ENCODE measurements at regions not wholly inside any gene's neighbourhood (a gene's known extent, or its start where the extent isn't known, plus 50 kb on each side); places are given as distances from the start of the nearest gene placed in this dataset.

DNA sequence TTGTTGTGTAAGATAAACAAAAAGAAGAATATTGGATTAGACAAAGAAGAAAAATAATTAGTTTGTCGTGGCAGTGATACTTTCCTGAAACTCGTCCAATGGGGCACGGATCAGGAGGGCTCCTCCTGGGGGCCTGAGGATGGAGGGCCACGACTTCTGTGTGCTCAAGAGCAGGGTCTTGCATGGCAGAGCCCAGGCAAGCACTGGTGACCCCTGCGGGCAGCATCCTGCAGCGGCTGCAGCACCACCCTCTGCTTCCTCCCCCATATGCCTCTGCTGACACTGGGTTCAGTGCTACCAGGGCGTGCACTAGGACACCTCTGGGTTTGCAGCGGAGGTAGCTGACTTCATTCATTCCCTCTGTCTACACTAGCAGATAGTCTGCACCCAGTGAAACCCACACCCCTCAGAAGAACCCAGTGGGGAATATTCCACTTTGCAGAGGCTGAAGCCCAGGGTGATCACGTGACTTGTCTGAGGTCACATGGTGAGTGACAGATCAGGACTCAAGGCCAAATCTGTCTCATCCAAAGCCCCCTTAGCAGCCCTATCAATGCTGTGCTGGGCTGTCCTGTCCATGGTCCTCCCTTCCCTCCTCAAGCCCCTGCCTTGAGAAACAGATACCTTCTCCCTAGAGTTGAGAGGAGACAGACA lies 375.5 kb downstream of the TCERG1L start:
- no peaks in the 10 kb centered on the region for H4K20me1 ChIP-seq (ENCODE audit: control insufficient read depth, extremely low read depth, insufficient read depth, low read length)
- no peaks in the 10 kb centered on the region for H3K9me1 ChIP-seq (ENCODE audit: control insufficient read depth, extremely low read depth, insufficient read depth, low read length)
- TF ChIP-seq, protein P1, sequence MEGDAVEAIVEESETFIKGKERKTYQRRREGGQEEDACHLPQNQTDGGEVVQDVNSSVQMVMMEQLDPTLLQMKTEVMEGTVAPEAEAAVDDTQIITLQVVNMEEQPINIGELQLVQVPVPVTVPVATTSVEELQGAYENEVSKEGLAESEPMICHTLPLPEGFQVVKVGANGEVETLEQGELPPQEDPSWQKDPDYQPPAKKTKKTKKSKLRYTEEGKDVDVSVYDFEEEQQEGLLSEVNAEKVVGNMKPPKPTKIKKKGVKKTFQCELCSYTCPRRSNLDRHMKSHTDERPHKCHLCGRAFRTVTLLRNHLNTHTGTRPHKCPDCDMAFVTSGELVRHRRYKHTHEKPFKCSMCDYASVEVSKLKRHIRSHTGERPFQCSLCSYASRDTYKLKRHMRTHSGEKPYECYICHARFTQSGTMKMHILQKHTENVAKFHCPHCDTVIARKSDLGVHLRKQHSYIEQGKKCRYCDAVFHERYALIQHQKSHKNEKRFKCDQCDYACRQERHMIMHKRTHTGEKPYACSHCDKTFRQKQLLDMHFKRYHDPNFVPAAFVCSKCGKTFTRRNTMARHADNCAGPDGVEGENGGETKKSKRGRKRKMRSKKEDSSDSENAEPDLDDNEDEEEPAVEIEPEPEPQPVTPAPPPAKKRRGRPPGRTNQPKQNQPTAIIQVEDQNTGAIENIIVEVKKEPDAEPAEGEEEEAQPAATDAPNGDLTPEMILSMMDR (optimal IDR thresholded peaks at IDR 0.05 in 1 of 3, IDR thresholded peaks at IDR 0.05 in 1 of 3, conservative IDR thresholded peaks at IDR 0.05 in 1 of 3; ENCODE audit: extremely low read depth in 1 of 3, insufficient read depth in 2 of 3, low read length in 3 of 3): no peak
- TF ChIP-seq EZH2 (IDR thresholded peaks at IDR 0.05; ENCODE audit: low read length): no peak
- no peaks in the 10 kb centered on the region for H3K36me3 ChIP-seq (ENCODE audit: control insufficient read depth in 2 of 2, extremely low read depth in 1 of 2, insufficient read depth in 2 of 2, low read length in 2 of 2)
- H3K4me2 ChIP-seq (ENCODE audit: control insufficient read depth, extremely low read depth, insufficient read depth, low read depth, low read length): no peak overlapping the region
- no peak overlapping the region for H2AFZ ChIP-seq (ENCODE audit: control insufficient read depth, low read length)
- no peaks in the 10 kb centered on the region for H3K79me2 ChIP-seq (ENCODE audit: control insufficient read depth, insufficient read depth, low read length)
- no peaks in the 10 kb centered on the region for H3K27me3 ChIP-seq (ENCODE audit: control insufficient read depth, extremely low read depth, insufficient read depth, low read length)
- H3K4me3 ChIP-seq (ENCODE audit: control insufficient read depth in 2 of 3, extremely low read depth in 1 of 3, insufficient read depth in 2 of 3, low read depth in 1 of 3, low read length in 3 of 3): no peak overlapping the region
- H3K27ac ChIP-seq (ENCODE audit: control insufficient read depth, insufficient read depth, low read length): no peak overlapping the region
- no peak for FAIRE-seq
- peaks cover 9% of the 10 kb centered on the region for H3K9me3 ChIP-seq (ENCODE audit: control insufficient read depth, low read depth, low read length)
- dilution Hi-C loops (cut with MboI; ENCODE audit: extremely low pct_ligation_motif_present, low sequenced_read_pairs): no loop called here
- no peaks in the 10 kb centered on the region for H3K4me1 ChIP-seq (ENCODE audit: control insufficient read depth, extremely low read depth, insufficient read depth, low read length)
- no peak for DNase-seq (ENCODE audit: low read depth, low spot score)
- H3K9ac ChIP-seq (ENCODE audit: control insufficient read depth, extremely low read depth, insufficient read depth, low read length): no peak overlapping the region

DNA sequence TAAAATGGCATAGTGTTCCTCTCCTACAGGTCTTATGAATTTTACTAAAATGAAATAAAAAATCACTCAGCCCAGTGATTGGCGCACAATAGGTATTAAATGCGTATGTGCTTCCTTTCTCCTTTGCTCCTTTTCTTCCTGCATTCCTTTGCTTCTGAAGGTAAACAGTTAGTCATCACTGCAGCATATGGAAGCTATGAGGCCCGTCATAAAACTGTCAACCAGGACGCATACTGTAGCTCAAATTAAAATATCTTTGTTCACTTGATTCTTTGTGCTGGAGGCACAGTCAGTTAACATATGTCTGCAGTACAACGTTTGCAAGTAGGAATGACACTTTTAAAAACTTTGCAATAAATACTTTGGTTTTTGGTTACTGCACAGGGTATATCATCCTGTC lies 374.7 kb downstream of the TCERG1L start:
- Histone ChIP-seq H3K4me3 (ENCODE audit: control insufficient read depth in 2 of 3, extremely low read depth in 1 of 3, insufficient read depth in 2 of 3, low read depth in 1 of 3, low read length in 3 of 3) (no peak overlapping the region), H3K9ac (ENCODE audit: control insufficient read depth, extremely low read depth, insufficient read depth, low read length) (no peak overlapping the region), H2AFZ (ENCODE audit: control insufficient read depth, low read length) (no peak overlapping the region), H3K27me3 (ENCODE audit: control insufficient read depth, extremely low read depth, insufficient read depth, low read length) (no peaks in the 10 kb centered on the region), H3K27ac (ENCODE audit: control insufficient read depth, insufficient read depth, low read length) (no peak overlapping the region), H3K9me1 (ENCODE audit: control insufficient read depth, extremely low read depth, insufficient read depth, low read length) (no peaks in the 10 kb centered on the region), H3K4me1 (ENCODE audit: control insufficient read depth, extremely low read depth, insufficient read depth, low read length) (no peaks in the 10 kb centered on the region), H3K36me3 (ENCODE audit: control insufficient read depth in 2 of 2, extremely low read depth in 1 of 2, insufficient read depth in 2 of 2, low read length in 2 of 2) (no peaks in the 10 kb centered on the region), H3K79me2 (ENCODE audit: control insufficient read depth, insufficient read depth, low read length) (no peaks in the 10 kb centered on the region), H3K9me3 (ENCODE audit: control insufficient read depth, low read depth, low read length) (peaks cover 5% of the 10 kb centered on the region), H3K4me2 (ENCODE audit: control insufficient read depth, extremely low read depth, insufficient read depth, low read depth, low read length) (no peak overlapping the region), H4K20me1 (ENCODE audit: control insufficient read depth, extremely low read depth, insufficient read depth, low read length) (no peaks in the 10 kb centered on the region)
- FAIRE-seq: no peak
- dilution Hi-C loops (cut with MboI; ENCODE audit: extremely low pct_ligation_motif_present, low sequenced_read_pairs): no loop called here
- no peak for DNase-seq (ENCODE audit: low read depth, low spot score)
- TF ChIP-seq, protein P1 (optimal IDR thresholded peaks at IDR 0.05 in 1 of 3, IDR thresholded peaks at IDR 0.05 in 1 of 3, conservative IDR thresholded peaks at IDR 0.05 in 1 of 3; ENCODE audit: extremely low read depth in 1 of 3, insufficient read depth in 2 of 3, low read length in 3 of 3): no peak
- no peak for TF ChIP-seq EZH2 (IDR thresholded peaks at IDR 0.05; ENCODE audit: low read length)
